HFFc6 (cell line): ENCODE measurements at regions not wholly inside any gene's neighbourhood (a gene's known extent, or its start where the extent isn't known, plus 50 kb on each side); places are given as distances from the start of the nearest gene placed in this dataset.
A peak's percentile ranks its signal among the peaks of the same experiment; 100 is the strongest.

ENCODE experiments used
- DNase-seq: peaks from one replicate; pipeline ENCODE4 v3.0.0-alpha.2; 2018
- H3K27ac Mint-ChIP-seq: 2 replicates; pipeline ENCODE4 v1.8.0; 2020; ENCODE audit warnings: mild to moderate bottlenecking, mixed read lengths
- H3K27me3 Mint-ChIP-seq: 2 replicates; pipeline ENCODE4 v1.8.0; 2021; ENCODE audit warnings: mild to moderate bottlenecking, moderate library complexity, mixed read lengths; ENCODE audit not compliant: insufficient read depth
- H3K36me3 Mint-ChIP-seq: 2 replicates; pipeline ENCODE4 v1.8.0; 2021; ENCODE audit warnings: low read depth, mixed read lengths
- H3K4me1 Mint-ChIP-seq: 2 replicates; pipeline ENCODE4 v1.8.0; 2020; ENCODE audit warnings: low read depth, mixed read lengths
- H3K4me3 Mint-ChIP-seq: 2 replicates; pipeline ENCODE4 v1.8.0; 2020; ENCODE audit warnings: mild to moderate bottlenecking, moderate library complexity, mixed read lengths
- H3K9me3 Mint-ChIP-seq: 2 replicates; pipeline ENCODE4 v1.8.0; 2020; ENCODE audit warnings: mild to moderate bottlenecking, mixed read lengths
- CTCF ChIP-seq: fragments of 200-600 bp; sonication (generic); IDR thresholded peaks from 2 replicates; pipeline ENCODE4 v1.5.0; 2021; ENCODE audit warnings: antibody characterized with exemption, mild to moderate bottlenecking

GRCh38 chr13:106686163-106686562, 118.2 kb upstream of the ARGLU1 start:
- DNase-seq: no peak
- no peaks in the 10 kb centered on the region for H3K9me3 Mint-ChIP-seq
- no peak for TF ChIP-seq CTCF
- H3K27ac Mint-ChIP-seq: no peak overlapping the region
- H3K27me3 Mint-ChIP-seq: no peaks in the 10 kb centered on the region; the same call in 1 of the 2 replicates
- peaks cover 7% of the 10 kb centered on the region; the same call in 1 of the 2 replicates for H3K4me1 Mint-ChIP-seq
- H3K36me3 Mint-ChIP-seq: no peaks in the 10 kb centered on the region
- no peak overlapping the region for H3K4me3 Mint-ChIP-seq

- DNase-seq: no peak
- Mint-ChIP-seq H3K27me3 (no peaks in the 10 kb centered on the region; the same call in 1 of the 2 replicates), H3K9me3 (no peaks in the 10 kb centered on the region), H3K4me1 (peaks cover 7% of the 10 kb centered on the region; the same call in 1 of the 2 replicates), H3K27ac (no peak overlapping the region), H3K36me3 (no peaks in the 10 kb centered on the region), H3K4me3 (no peak overlapping the region)
- no peak for TF ChIP-seq CTCF
Measured at GRCh38 chr13:106685143-106685542, 117.2 kb upstream of the ARGLU1 start.

GRCh38 chr13:106683918-106684317, 116.0 kb upstream of the ARGLU1 start:
- TF ChIP-seq CTCF: no peak
- H3K4me3 Mint-ChIP-seq: no peak overlapping the region
- no peak overlapping the region for H3K27ac Mint-ChIP-seq
- no peak for DNase-seq
- no peaks in the 10 kb centered on the region for H3K9me3 Mint-ChIP-seq
- no peaks in the 10 kb centered on the region; the same call in 1 of the 2 replicates for H3K27me3 Mint-ChIP-seq
- H3K36me3 Mint-ChIP-seq: no peaks in the 10 kb centered on the region
- peaks cover 7% of the 10 kb centered on the region; the same call in 1 of the 2 replicates for H3K4me1 Mint-ChIP-seq

- peak overlapping the region; percentile 72; the same call in 1 of the 2 replicates for H3K4me3 Mint-ChIP-seq
- H3K27ac Mint-ChIP-seq: no peak overlapping the region
- no peaks in the 10 kb centered on the region for H3K9me3 Mint-ChIP-seq
- H3K4me1 Mint-ChIP-seq: peaks cover 7% of the 10 kb centered on the region; the same call in 1 of the 2 replicates
- no peaks in the 10 kb centered on the region; the same call in 1 of the 2 replicates for H3K27me3 Mint-ChIP-seq
- DNase-seq: no peak
- no peak for TF ChIP-seq CTCF
- H3K36me3 Mint-ChIP-seq: no peaks in the 10 kb centered on the region
Measured at GRCh38 chr13:106683179-106683578, 115.2 kb upstream of the ARGLU1 start.

- no peaks in the 10 kb centered on the region for H3K36me3 Mint-ChIP-seq
- no peaks in the 10 kb centered on the region; the same call in 1 of the 2 replicates for H3K27me3 Mint-ChIP-seq
- DNase-seq: no peak
- no peak overlapping the region for H3K4me3 Mint-ChIP-seq
- TF ChIP-seq CTCF: no peak
- H3K4me1 Mint-ChIP-seq: peaks cover 7% of the 10 kb centered on the region; the same call in 1 of the 2 replicates
- H3K27ac Mint-ChIP-seq: no peak overlapping the region
- H3K9me3 Mint-ChIP-seq: peaks cover 4% of the 10 kb centered on the region; the same call in 1 of the 2 replicates
Measured at GRCh38 chr13:106681997-106682396, 114.1 kb upstream of the ARGLU1 start.

GRCh38 chr13:106681536-106681935, 113.6 kb upstream of the ARGLU1 start:
- Mint-ChIP-seq H3K4me3 (no peak overlapping the region), H3K27me3 (no peaks in the 10 kb centered on the region; the same call in 1 of the 2 replicates), H3K4me1 (peaks cover 7% of the 10 kb centered on the region; the same call in 1 of the 2 replicates), H3K36me3 (no peaks in the 10 kb centered on the region), H3K27ac (no peak overlapping the region), H3K9me3 (peaks cover 4% of the 10 kb centered on the region; the same call in 1 of the 2 replicates)
- no peak for TF ChIP-seq CTCF
- no peak for DNase-seq
